Keratinocyte (primary cell): ENCODE measurements at regions not wholly inside any gene's neighbourhood (a gene's known extent, or its start where the extent isn't known, plus 50 kb on each side); places are given as distances from the start of the nearest gene placed in this dataset.

Experiments
- DNase-seq: peaks from one replicate; pipeline ENCODE4 v3.0.0-alpha.2; 2011; ENCODE audit warnings: low read depth, missing footprints, low spot score
- FAIRE-seq: peaks from 2 replicates; lab custom pipeline; 2011; peaks lifted over from hg19 to GRCh38; lab: Jason Lieb, UNC
- H2AFZ ChIP-seq: 2 replicates; pipeline ENCODE4 v1.6.0; 2012; ENCODE audit warnings: low read length, control low read depth, inconsistent platforms; ENCODE audit not compliant: control insufficient read depth
- H3K27ac ChIP-seq: 2 replicates; pipeline ENCODE4 v1.5.1; 2011; ENCODE audit warnings: low read length; ENCODE audit not compliant: control insufficient read depth, insufficient read depth
- H3K27me3 ChIP-seq: 3 replicates; pipeline ENCODE4 v1.6.0; 2011; ENCODE audit warnings: low read length; ENCODE audit not compliant: control insufficient read depth, insufficient read depth; ENCODE audit errors: extremely low read depth
- H3K36me3 ChIP-seq, 2 experiments: 2 replicates in 1 of 2; 3 replicates in 1 of 2; pipeline ENCODE4 v1.5.1; 2011; ENCODE audit warnings: low read length in 2 of 2, mild to moderate bottlenecking in 1 of 2; ENCODE audit not compliant: control insufficient read depth in 2 of 2, insufficient read depth in 2 of 2; ENCODE audit errors: extremely low read depth in 1 of 2
- H3K4me1 ChIP-seq: 3 replicates; pipeline ENCODE4 v1.5.1; 2011; ENCODE audit warnings: low read length; ENCODE audit not compliant: control insufficient read depth, insufficient read depth; ENCODE audit errors: extremely low read depth
- H3K4me2 ChIP-seq: 3 replicates; pipeline ENCODE4 v1.6.0; 2011; ENCODE audit warnings: low read depth, low read length; ENCODE audit not compliant: control insufficient read depth, insufficient read depth; ENCODE audit errors: extremely low read depth
- H3K4me3 ChIP-seq, 3 experiments: fragments of 200-600 bp in 1 of 3; sonication (generic) in 1 of 3; 2 replicates in 2 of 3; 3 replicates in 1 of 3; pipeline ENCODE4 v1.5.1; 2011 to 2016; ENCODE audit warnings: low read length in 3 of 3, mild to moderate bottlenecking in 3 of 3, control low read depth in 2 of 3, inconsistent platforms in 1 of 3, low read depth in 1 of 3, mixed read lengths in 1 of 3, mixed run types in 1 of 3, moderate library complexity in 1 of 3; ENCODE audit not compliant: control insufficient read depth in 2 of 3, insufficient read depth in 2 of 3; ENCODE audit errors: extremely low read depth in 1 of 3
- H3K79me2 ChIP-seq: 2 replicates; pipeline ENCODE4 v1.6.0; 2012; ENCODE audit warnings: low read length; ENCODE audit not compliant: control insufficient read depth, insufficient read depth
- H3K9ac ChIP-seq: 3 replicates; pipeline ENCODE4 v1.6.0; 2011; ENCODE audit warnings: low read length; ENCODE audit not compliant: control insufficient read depth, insufficient read depth; ENCODE audit errors: extremely low read depth
- H3K9me1 ChIP-seq: 3 replicates; pipeline ENCODE4 v1.6.0; 2011; ENCODE audit warnings: low read length; ENCODE audit not compliant: control insufficient read depth, insufficient read depth; ENCODE audit errors: extremely low read depth
- H3K9me3 ChIP-seq: 2 replicates; pipeline ENCODE4 v1.5.1; 2012; ENCODE audit warnings: low read depth, low read length; ENCODE audit not compliant: control insufficient read depth
- H4K20me1 ChIP-seq: 3 replicates; pipeline ENCODE4 v1.6.0; 2011; ENCODE audit warnings: low read length; ENCODE audit not compliant: control insufficient read depth, insufficient read depth; ENCODE audit errors: extremely low read depth
- CTCF ChIP-seq, 3 experiments: IDR thresholded peaks in 1 of 3; conservative IDR thresholded peaks in 1 of 3; optimal IDR thresholded peaks in 1 of 3; 2 replicates in 2 of 3; 3 replicates in 1 of 3; pipeline versions ENCODE3 to v1.5.1; 2011; ENCODE audit warnings: low read length in 3 of 3, mild to moderate bottlenecking in 3 of 3, moderate library complexity in 2 of 3, control low read depth in 1 of 3, inconsistent platforms in 1 of 3; ENCODE audit not compliant: insufficient read depth in 2 of 3; ENCODE audit errors: extremely low read depth in 1 of 3
- EZH2 ChIP-seq: IDR thresholded peaks from one replicate; pipeline ENCODE4 v1.6.1; 2012; ENCODE audit warnings: inconsistent platforms, mild to moderate bottlenecking, low read length, moderate library complexity
- dilution Hi-C: fragments of 300-500 bp; cut with MboI; formaldehyde crosslinking; loops from one replicate; pipeline ENCODE4 v1.7.0; 2020; ENCODE audit warnings: low sequenced_read_pairs; ENCODE audit not compliant: extremely low pct_ligation_motif_present

DNA sequence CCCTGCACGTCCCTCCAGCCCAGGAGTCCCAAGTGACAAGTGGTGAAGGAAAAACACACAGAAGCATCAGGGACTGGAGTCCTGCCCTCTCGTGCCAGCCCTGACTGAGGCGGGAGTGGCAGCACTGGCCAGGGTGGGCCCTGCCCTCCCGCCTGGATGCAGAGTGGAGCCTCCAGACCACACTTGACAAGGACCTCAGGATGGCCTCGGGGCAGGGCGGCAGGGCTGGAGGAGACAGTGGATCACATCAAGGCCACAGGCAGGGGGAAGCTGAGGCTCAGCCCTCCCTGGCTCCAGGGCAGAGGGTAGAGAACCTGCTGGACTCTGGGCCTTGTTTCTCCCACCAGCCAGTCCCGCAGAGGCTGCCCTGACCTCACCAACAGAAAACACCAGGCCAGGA lies 128.8 kb upstream of the CDH4 start:
- H3K4me1 ChIP-seq, result peaks cover 2% of the 10 kb centered on the region
- no peaks in the 10 kb centered on the region for H3K9me1 ChIP-seq
- DNase-seq (no peak), FAIRE-seq (no peak)
- H4K20me1 ChIP-seq, result no peaks in the 10 kb centered on the region
- H3K4me2 ChIP-seq, result no peak overlapping the region
- H3K27ac ChIP-seq, result no peak overlapping the region
- TF ChIP-seq CTCF (optimal IDR thresholded peaks at IDR 0.05 in 1 of 3, IDR thresholded peaks at IDR 0.05 in 1 of 3, conservative IDR thresholded peaks at IDR 0.05 in 1 of 3; ENCODE audit: extremely low read depth in 1 of 3, insufficient read depth in 2 of 3, low read length in 3 of 3), result no peak
- no peak for TF ChIP-seq EZH2
- peaks cover 22% of the 10 kb centered on the region for H3K27me3 ChIP-seq
- no peaks in the 10 kb centered on the region for H3K79me2 ChIP-seq
- no peaks in the 10 kb centered on the region for H3K36me3 ChIP-seq
- H3K4me3 ChIP-seq, result no peak overlapping the region
- H2AFZ ChIP-seq, result no peak overlapping the region
- H3K9me3 ChIP-seq, result no peaks in the 10 kb centered on the region
- no peak overlapping the region for H3K9ac ChIP-seq
- dilution Hi-C loops, result no loop called here

DNA sequence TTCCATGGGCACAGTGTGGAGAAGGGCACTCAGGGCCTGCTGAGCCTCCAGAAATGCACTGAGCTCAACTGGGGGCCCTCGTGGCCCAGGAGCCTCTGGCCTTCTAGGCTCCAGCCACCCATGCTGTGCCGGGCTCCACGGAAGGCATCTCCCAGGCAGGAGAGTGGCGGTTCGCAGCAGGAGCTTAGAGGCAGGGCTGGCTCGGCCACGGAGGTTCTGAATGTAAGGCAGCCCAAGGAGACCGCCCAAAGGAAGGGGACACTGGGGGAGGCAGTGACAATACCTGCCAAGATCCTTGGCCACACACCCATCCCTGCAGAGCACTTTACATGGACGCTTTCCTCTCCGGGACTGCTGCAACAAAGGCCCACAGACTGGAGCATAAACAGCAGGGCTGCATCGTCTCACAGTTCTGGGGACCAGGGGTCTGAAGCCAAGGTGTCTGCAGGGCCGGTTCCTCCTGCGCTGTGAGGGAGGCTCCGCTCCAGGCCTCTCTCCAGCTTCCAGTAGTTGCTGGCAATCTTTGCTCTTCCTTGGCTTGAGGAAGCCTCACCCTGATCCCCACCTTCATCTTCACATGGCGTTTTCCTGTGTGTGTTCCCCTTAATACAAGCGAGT lies 128.2 kb upstream of the CDH4 start:
- no peaks in the 10 kb centered on the region for H4K20me1 ChIP-seq
- dilution Hi-C loops, result no loop called here
- no peaks in the 10 kb centered on the region for H3K9me3 ChIP-seq
- H3K79me2 ChIP-seq, result no peaks in the 10 kb centered on the region
- DNase-seq, result no peak
- no peak overlapping the region for H2AFZ ChIP-seq
- no peak overlapping the region for H3K27ac ChIP-seq
- TF ChIP-seq CTCF (optimal IDR thresholded peaks at IDR 0.05 in 1 of 3, IDR thresholded peaks at IDR 0.05 in 1 of 3, conservative IDR thresholded peaks at IDR 0.05 in 1 of 3; ENCODE audit: extremely low read depth in 1 of 3, insufficient read depth in 2 of 3, low read length in 3 of 3) (no peak), EZH2 (no peak)
- no peak for FAIRE-seq
- no peak overlapping the region for H3K9ac ChIP-seq
- peaks cover 2% of the 10 kb centered on the region for H3K4me1 ChIP-seq
- no peaks in the 10 kb centered on the region for H3K9me1 ChIP-seq
- peaks cover 21% of the 10 kb centered on the region for H3K27me3 ChIP-seq
- H3K36me3 ChIP-seq, result no peaks in the 10 kb centered on the region
- no peak overlapping the region for H3K4me2 ChIP-seq
- H3K4me3 ChIP-seq, result no peak overlapping the region
